ENCODE measurements at regions not wholly inside any gene's neighbourhood (a gene's known extent, or its start where the extent isn't known, plus 50 kb on each side); places are given as distances from the start of the nearest gene placed in this dataset.

DNA sequence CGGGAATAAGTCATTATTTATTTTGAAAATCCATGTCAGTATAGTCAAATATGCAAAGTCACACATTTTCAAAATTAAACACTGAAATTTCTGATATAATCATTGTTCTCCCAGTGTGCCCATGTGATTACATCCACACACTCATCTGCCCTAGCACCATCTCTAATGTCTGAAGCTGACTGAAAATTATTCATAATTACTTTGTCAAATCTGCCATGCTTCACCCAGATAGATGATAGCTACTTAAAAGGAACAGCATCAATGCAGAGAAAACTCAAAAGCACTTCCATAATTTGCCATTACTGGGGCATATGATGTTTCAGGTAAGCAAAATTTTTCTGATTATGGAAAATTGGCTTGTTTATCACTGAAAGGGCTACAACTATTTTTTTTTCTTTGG is 1433.3 kb upstream of the IGFBP7 start:
- Histone ChIP-seq H3K27ac (no peak overlapping the region), H3K9me3 (no peaks in the 10 kb centered on the region), H3K27me3 (no peaks in the 10 kb centered on the region), H3K4me1 (no peaks in the 10 kb centered on the region), H3K36me3 (no peaks in the 10 kb centered on the region), H3K4me3 (no peak overlapping the region)
- FAIRE-seq (no peak), DNase-seq (no peak), ATAC-seq (no peak)
- intact Hi-C loops (cut with DNase I): no loop called here
- TF ChIP-seq, protein P1, sequence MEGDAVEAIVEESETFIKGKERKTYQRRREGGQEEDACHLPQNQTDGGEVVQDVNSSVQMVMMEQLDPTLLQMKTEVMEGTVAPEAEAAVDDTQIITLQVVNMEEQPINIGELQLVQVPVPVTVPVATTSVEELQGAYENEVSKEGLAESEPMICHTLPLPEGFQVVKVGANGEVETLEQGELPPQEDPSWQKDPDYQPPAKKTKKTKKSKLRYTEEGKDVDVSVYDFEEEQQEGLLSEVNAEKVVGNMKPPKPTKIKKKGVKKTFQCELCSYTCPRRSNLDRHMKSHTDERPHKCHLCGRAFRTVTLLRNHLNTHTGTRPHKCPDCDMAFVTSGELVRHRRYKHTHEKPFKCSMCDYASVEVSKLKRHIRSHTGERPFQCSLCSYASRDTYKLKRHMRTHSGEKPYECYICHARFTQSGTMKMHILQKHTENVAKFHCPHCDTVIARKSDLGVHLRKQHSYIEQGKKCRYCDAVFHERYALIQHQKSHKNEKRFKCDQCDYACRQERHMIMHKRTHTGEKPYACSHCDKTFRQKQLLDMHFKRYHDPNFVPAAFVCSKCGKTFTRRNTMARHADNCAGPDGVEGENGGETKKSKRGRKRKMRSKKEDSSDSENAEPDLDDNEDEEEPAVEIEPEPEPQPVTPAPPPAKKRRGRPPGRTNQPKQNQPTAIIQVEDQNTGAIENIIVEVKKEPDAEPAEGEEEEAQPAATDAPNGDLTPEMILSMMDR (IDR thresholded peaks at IDR 0.05): no peak
- WGBS, 2 donors: 44 to 59% methylated on average over 1 of the region's 1 CpG

DNA sequence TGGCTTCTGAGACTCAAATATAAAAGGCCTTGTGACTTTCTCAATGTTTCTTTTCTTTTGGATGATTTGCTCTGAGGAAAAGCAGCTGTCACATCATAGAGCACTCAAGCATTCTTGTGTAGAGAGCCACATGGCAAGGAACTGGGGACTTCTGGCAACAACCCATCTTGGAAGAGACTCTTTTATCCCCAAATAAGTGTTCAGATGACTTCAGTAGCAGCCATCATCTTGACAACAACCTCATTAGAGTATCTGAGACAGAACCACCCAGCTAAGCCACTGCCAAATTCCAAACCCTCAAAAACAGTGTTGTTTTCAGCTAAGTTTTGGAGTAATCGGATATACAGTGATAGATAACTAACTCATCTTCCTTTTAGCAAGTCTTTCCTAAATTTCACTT is 1431.7 kb upstream of the IGFBP7 start:
- DNase-seq: no peak
- H3K4me1 ChIP-seq: no peaks in the 10 kb centered on the region
- FAIRE-seq: no peak
- ATAC-seq: no peak
- no peak overlapping the region for H3K4me3 ChIP-seq
- TF ChIP-seq, protein P1 (IDR thresholded peaks at IDR 0.05): no peak
- no peak overlapping the region for H3K27ac ChIP-seq
- WGBS, 2 donors: 58 to 64% methylated on average over 1 of the region's 1 CpG
- H3K27me3 ChIP-seq: no peaks in the 10 kb centered on the region
- H3K36me3 ChIP-seq: no peaks in the 10 kb centered on the region
- H3K9me3 ChIP-seq: no peaks in the 10 kb centered on the region
- intact Hi-C loops (cut with DNase I): no loop called here

DNA sequence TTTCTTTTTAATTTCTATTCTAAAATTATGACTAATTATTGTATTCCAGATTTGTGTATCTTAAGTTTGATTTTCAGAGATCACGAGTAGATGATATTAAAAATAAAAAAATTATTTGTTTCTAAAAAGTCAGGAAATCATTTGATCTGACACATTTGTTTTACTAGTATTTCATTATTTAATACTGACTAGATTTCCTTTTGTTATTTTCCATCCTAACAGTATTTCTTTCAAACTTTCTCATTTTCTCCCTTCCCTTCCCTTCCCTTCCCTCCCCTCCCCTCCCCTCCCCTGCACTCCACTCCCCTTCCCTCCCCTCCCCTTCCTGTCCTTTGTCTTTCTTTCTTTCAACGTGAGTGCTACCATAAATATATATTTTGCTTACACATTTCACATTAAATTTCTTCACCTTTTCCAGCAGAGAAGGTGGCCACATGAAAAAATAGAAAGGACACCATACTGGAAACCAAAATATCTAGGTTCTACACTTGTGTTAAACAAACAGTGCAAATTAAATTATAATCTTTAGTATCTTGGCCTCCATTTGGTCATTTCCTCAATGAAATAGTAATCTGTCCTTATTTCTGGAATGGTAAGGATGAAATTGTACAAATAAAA is 1412.7 kb upstream of the IGFBP7 start:
- Histone ChIP-seq H3K27ac (no peak overlapping the region), H3K4me3 (no peak overlapping the region), H3K36me3 (no peaks in the 10 kb centered on the region), H3K27me3 (no peaks in the 10 kb centered on the region), H3K4me1 (no peaks in the 10 kb centered on the region), H3K9me3 (no peaks in the 10 kb centered on the region)
- DNase-seq: no peak
- FAIRE-seq: no peak
- 53 to 78% methylated on average over 2 of the region's 2 CpGs for WGBS, 2 donors
- intact Hi-C loops (cut with DNase I): no loop called here
- no peak for ATAC-seq
- TF ChIP-seq, protein P1 (IDR thresholded peaks at IDR 0.05): no peak

DNA sequence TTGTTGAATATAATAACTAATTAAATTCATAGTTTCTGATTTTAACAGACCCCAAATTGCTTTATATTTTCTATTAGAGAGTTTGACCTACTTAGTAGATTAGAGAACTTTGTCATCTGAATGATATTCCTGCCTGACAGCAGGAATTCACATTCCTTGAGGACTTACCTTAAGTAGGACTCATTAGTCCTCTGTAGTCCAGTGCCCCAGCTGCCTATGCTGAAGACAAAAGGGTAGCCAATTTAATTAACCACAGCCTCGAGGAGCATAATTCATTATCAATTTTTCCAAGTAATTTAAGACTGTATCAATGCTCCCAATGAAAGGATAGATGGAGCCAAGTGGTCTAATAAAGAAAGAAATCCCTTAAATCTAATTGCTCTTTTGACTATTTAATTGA is 1405.0 kb upstream of the IGFBP7 start:
- Histone ChIP-seq H3K4me3 (no peak overlapping the region), H3K4me1 (peaks cover 0 to 9% (median 8%) of the 10 kb centered on the region in 3 donors), H3K27me3 (no peaks in the 10 kb centered on the region), H3K36me3 (no peaks in the 10 kb centered on the region), H3K27ac (no peak overlapping the region), H3K9me3 (no peaks in the 10 kb centered on the region)
- FAIRE-seq (no peak), ATAC-seq (no peak), DNase-seq (no peak)
- WGBS, 2 donors: 27 to 28% methylated on average over 1 of the region's 1 CpG
- intact Hi-C loops (cut with DNase I): no loop called here
- TF ChIP-seq, protein P1 (IDR thresholded peaks at IDR 0.05): no peak

DNA sequence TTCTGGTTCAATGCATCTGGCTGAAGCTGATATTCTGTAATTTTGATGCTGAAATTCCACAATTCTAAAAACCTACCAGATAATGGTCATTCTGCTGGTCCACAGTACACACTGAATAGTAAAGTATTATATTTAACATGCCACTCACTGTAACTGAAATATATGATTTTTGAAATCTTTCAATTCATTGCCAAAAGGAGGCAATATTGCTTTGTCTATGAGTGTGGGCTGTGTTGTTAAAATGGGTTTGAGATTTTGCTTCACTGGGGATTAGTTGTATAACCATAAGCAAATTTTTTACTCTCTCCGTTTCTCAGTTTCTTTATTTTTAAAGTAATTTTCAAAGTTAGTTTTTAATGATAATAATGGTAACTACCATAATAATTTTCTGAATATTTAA is 1404.1 kb upstream of the IGFBP7 start:
- no peak for DNase-seq
- Histone ChIP-seq H3K27ac (no peak overlapping the region), H3K27me3 (no peaks in the 10 kb centered on the region), H3K4me1 (peaks cover 0 to 9% (median 8%) of the 10 kb centered on the region in 3 donors), H3K36me3 (no peaks in the 10 kb centered on the region), H3K4me3 (no peak overlapping the region), H3K9me3 (no peaks in the 10 kb centered on the region)
- intact Hi-C loops (cut with DNase I): no loop called here
- WGBS, 2 donors: 78 to 86% methylated on average over 1 of the region's 1 CpG
- no peak for FAIRE-seq
- TF ChIP-seq, protein P1 (IDR thresholded peaks at IDR 0.05): no peak
- no peak for ATAC-seq

Measured in pancreas (tissue), 10 donors.